Calu3 (cell line): ENCODE measurements at regions not wholly inside any gene's neighbourhood (a gene's known extent, or its start where the extent isn't known, plus 50 kb on each side); places are given as distances from the start of the nearest gene placed in this dataset.

ENCODE experiments used
- BruUV-seq: library from RNA; stranded (reverse); fragments of 400-500 nt; replicated peaks from 2 replicates; lab custom pipeline; 2021; lab: Mats Ljungman, UMichigan
- CTCF ChIA-PET: fragments of 300-600 bp; sonication (Branson Sonifier 250); formaldehyde crosslinking; loops from one replicate; lab custom pipeline; 2022; ENCODE audit warnings: antibody characterized with exemption; lab: Charles Lee
- DNase-seq: peaks from one replicate; pipeline ENCODE4 v3.0.0; 2022
- H3K27ac Mint-ChIP-seq: one replicate; pipeline ENCODE4 v1.8.0; 2022; ENCODE audit warnings: mixed read lengths; ENCODE audit not compliant: unreplicated experiment
- H3K27me3 Mint-ChIP-seq: one replicate; pipeline ENCODE4 v1.8.0; 2022; ENCODE audit warnings: mixed read lengths; ENCODE audit not compliant: unreplicated experiment
- H3K36me3 Mint-ChIP-seq: one replicate; pipeline ENCODE4 v1.8.0; 2022; ENCODE audit warnings: mild to moderate bottlenecking, moderate library complexity, mixed read lengths; ENCODE audit not compliant: insufficient read depth, unreplicated experiment
- H3K4me1 Mint-ChIP-seq: one replicate; pipeline ENCODE4 v1.8.0; 2022; ENCODE audit warnings: mild to moderate bottlenecking, low read depth, mixed read lengths; ENCODE audit not compliant: unreplicated experiment
- H3K4me3 Mint-ChIP-seq: one replicate; pipeline ENCODE4 v1.8.0; 2022; ENCODE audit warnings: mild to moderate bottlenecking, low read depth, moderate library complexity, mixed read lengths; ENCODE audit not compliant: unreplicated experiment
- H3K9me3 Mint-ChIP-seq: one replicate; pipeline ENCODE4 v1.8.0; 2022; ENCODE audit warnings: low read depth, mixed read lengths; ENCODE audit not compliant: unreplicated experiment
- CTCF ChIP-seq: fragments of 200-600 bp; IDR thresholded peaks from one replicate; pipeline ENCODE4 v1.8.0; 2022; ENCODE audit warnings: antibody characterized with exemption; ENCODE audit not compliant: unreplicated experiment
- intact Hi-C: fragments of 100-400 bp; cut with micrococcal nuclease; formaldehyde crosslinking; loops from one replicate; pipeline ENCODE4 v1.10.0; 2022; ENCODE audit not compliant: unreplicated experiment

DNA sequence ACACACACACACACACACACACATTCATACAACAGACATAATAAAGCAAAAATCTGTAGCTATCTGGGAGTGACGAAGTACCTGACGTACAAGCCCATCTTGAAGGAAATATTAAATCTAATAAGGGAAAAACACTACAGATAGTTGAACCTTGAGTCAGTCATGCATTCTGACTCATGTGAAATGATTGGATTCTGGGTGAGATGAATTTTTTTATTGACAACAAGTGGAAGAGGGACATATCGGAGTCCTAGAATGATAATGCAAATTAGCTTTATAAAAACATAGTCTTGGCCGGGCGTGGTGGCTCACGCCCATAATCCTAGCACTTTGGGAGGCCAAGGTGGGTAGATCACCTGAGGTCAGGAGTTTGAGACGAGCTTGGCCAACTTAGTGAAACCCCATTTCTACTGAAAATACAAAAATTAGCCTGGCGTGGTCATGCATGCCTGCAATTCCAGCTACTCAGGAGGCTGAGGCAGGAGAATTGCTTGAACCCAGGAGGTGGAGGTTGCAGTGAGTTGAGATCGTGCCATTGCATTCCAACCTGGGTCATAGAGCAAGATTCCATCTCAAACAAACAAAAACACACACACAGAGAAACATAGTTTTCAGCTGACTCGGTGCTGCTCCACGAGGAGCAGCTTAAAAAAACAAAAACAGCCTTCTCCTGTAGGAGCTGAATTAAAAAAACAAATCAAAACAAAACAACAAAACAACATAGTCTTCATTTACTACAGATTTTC, 154.4 kb upstream of the MKLN1 start:
- no peak overlapping the region for H3K27ac Mint-ChIP-seq
- BruUV-seq: no TSS peak
- H3K27me3 Mint-ChIP-seq: no peaks in the 10 kb centered on the region
- no peaks in the 10 kb centered on the region for H3K9me3 Mint-ChIP-seq
- DNase-seq: no peak
- CTCF ChIA-PET: interaction anchor here (0.7 to 0.8 kb wide), 2 partner anchors 9 to 18 kb away, joined by 3 to 6 read pairs; no protein-coding TSS in a partner anchor
- no peaks in the 10 kb centered on the region for H3K36me3 Mint-ChIP-seq
- no peaks in the 10 kb centered on the region for H3K4me1 Mint-ChIP-seq
- no peak for TF ChIP-seq CTCF
- H3K4me3 Mint-ChIP-seq: no peak overlapping the region
- intact Hi-C loops: no loop called here

DNA sequence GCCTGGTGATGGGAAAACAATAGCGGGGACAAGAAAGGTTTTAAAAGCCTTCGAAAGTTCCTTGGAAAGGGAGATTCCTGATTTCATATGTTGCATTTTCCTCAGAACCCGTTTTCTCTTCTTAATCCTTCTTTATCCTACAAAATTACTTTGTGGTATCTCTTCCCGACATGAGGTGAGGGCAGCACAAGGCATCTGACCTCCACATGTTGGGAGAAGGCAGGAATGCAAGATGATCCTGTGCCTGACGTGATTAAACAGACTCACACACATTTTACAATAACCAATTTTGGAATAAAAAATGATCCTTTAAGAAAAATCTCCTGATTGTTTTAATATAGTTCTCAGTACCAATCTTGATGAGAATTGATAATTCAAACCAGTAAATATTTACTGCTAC, 153.3 kb upstream of the MKLN1 start:
- Mint-ChIP-seq H3K27ac (no peak overlapping the region), H3K36me3 (no peaks in the 10 kb centered on the region), H3K4me1 (no peaks in the 10 kb centered on the region), H3K27me3 (no peaks in the 10 kb centered on the region), H3K4me3 (no peak overlapping the region), H3K9me3 (no peaks in the 10 kb centered on the region)
- CTCF ChIA-PET: no interaction called here
- BruUV-seq: no TSS peak
- TF ChIP-seq CTCF: no peak
- intact Hi-C loops: no loop called here
- DNase-seq: no peak

- H3K27me3 Mint-ChIP-seq: no peaks in the 10 kb centered on the region
- BruUV-seq: no TSS peak
- DNase-seq: no peak
- intact Hi-C loops: no loop called here
- no peaks in the 10 kb centered on the region for H3K36me3 Mint-ChIP-seq
- H3K4me1 Mint-ChIP-seq: no peaks in the 10 kb centered on the region
- H3K27ac Mint-ChIP-seq: no peak overlapping the region
- CTCF ChIA-PET: no interaction called here
- no peak for TF ChIP-seq CTCF
- H3K4me3 Mint-ChIP-seq: no peak overlapping the region
- H3K9me3 Mint-ChIP-seq: no peaks in the 10 kb centered on the region
Measured at GRCh38 chr7:131174855-131175254, 152.8 kb upstream of the MKLN1 start.

DNA sequence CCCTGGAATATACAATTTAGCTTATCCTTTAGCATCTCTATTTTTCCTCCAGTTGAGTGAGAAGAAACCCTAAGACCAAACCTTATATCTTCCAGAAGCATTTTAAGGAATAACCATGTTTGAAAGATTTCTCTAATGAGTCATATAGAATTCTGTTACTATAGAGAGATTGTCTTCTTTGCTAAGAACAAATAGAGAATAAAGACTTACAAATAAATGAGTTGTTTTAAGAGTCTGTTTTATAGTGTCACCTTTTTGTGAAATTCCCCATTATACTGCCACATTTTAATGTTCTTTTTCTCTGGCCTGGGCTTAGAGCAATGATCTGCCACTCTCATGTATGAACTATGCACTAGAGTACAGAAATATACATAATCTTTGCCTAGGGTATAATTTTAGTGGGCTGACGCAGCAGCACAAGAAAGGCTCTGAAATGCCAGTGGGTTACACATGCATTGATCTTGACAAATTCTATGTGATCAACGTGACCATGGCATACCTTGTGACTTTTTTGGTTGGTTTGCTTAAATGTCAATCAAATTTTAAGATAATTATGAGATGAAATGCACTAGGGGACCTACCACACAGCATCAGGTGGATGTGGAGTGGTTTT, 145.1 kb upstream of the MKLN1 start:
- no peak for TF ChIP-seq CTCF
- Mint-ChIP-seq H3K4me3 (no peak overlapping the region), H3K27ac (no peak overlapping the region), H3K27me3 (no peaks in the 10 kb centered on the region), H3K4me1 (no peaks in the 10 kb centered on the region), H3K9me3 (no peaks in the 10 kb centered on the region), H3K36me3 (no peaks in the 10 kb centered on the region)
- intact Hi-C loops: no loop called here
- CTCF ChIA-PET: no interaction called here
- BruUV-seq: no TSS peak
- no peak for DNase-seq
